Ishikawa (cell line): ENCODE measurements at regions not wholly inside any gene's neighbourhood (a gene's known extent, or its start where the extent isn't known, plus 50 kb on each side); places are given as distances from the start of the nearest gene placed in this dataset.

Experiments
- CEBPB ChIP-seq: IDR thresholded peaks from 2 replicates; pipeline ENCODE4 v1.6.1; 2012
- CREB1 ChIP-seq: IDR thresholded peaks from 2 replicates; pipeline ENCODE4 v1.6.1; 2012; ENCODE audit warnings: low read depth
- EGR1 ChIP-seq: IDR thresholded peaks from 2 replicates; pipeline ENCODE4 v1.6.1; 2012
- EP300 ChIP-seq: IDR thresholded peaks from 2 replicates; pipeline ENCODE4 v1.6.1; 2012; ENCODE audit warnings: borderline replicate concordance
- FOXM1 ChIP-seq: IDR thresholded peaks from 2 replicates; pipeline ENCODE4 v1.6.1; 2012; ENCODE audit warnings: low read depth, borderline replicate concordance
- NFIC ChIP-seq: IDR thresholded peaks from 2 replicates; pipeline ENCODE4 v1.6.1; 2012
- RAD21 ChIP-seq: IDR thresholded peaks from 2 replicates; pipeline ENCODE4 v1.6.1; 2012; ENCODE audit warnings: low read depth
- TAF1 ChIP-seq: IDR thresholded peaks from 2 replicates; pipeline ENCODE4 v1.6.1; 2012; ENCODE audit warnings: low read depth, mild to moderate bottlenecking
- TCF12 ChIP-seq: IDR thresholded peaks from 2 replicates; pipeline ENCODE4 v1.6.1; 2012; ENCODE audit warnings: low read depth
- TEAD4 ChIP-seq: IDR thresholded peaks from 2 replicates; pipeline ENCODE4 v1.6.1; 2012
- USF1 ChIP-seq: IDR thresholded peaks from 2 replicates; pipeline ENCODE4 v1.6.1; 2012
- YY1 ChIP-seq: IDR thresholded peaks from 2 replicates; pipeline ENCODE4 v1.6.1; 2012; ENCODE audit warnings: low read depth
- ZBTB7A ChIP-seq: IDR thresholded peaks from 2 replicates; pipeline ENCODE4 v1.6.1; 2012; ENCODE audit warnings: low read depth
- TF ChIP-seq, protein P1 (sequence below): IDR thresholded peaks from 2 replicates; pipeline ENCODE4 v1.6.1; 2012; ENCODE audit warnings: low read depth, mild to moderate bottlenecking
- TF ChIP-seq, protein P2 (sequence below): IDR thresholded peaks from 2 replicates; pipeline ENCODE4 v1.6.1; 2012

DNA sequence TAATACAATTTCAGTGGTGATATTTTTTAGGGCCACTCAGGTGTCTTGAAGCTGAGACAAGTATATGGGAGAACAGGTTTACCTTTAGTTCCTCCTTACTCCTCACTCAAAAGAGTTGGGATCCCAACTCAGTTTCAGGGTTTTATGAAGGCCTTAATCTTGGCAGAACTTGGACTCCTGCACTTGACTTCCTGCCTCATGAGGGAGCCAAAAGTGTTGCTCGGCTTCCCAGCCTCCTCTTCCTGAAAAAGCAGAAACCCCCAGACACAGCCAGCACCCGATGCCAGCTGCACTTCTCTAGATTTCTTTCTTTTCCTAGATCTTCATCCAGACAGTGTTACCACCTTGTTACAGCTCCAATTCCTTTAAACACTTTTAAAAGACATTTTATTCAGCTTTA, 70.8 kb upstream of the TMPRSS2 start:
- TF ChIP-seq RAD21 = no peak
- no peak for TF ChIP-seq TCF12
- no peak for TF ChIP-seq NFIC
- TF ChIP-seq YY1 = no peak
- TF ChIP-seq TEAD4 = no peak
- TF ChIP-seq, protein P1, sequence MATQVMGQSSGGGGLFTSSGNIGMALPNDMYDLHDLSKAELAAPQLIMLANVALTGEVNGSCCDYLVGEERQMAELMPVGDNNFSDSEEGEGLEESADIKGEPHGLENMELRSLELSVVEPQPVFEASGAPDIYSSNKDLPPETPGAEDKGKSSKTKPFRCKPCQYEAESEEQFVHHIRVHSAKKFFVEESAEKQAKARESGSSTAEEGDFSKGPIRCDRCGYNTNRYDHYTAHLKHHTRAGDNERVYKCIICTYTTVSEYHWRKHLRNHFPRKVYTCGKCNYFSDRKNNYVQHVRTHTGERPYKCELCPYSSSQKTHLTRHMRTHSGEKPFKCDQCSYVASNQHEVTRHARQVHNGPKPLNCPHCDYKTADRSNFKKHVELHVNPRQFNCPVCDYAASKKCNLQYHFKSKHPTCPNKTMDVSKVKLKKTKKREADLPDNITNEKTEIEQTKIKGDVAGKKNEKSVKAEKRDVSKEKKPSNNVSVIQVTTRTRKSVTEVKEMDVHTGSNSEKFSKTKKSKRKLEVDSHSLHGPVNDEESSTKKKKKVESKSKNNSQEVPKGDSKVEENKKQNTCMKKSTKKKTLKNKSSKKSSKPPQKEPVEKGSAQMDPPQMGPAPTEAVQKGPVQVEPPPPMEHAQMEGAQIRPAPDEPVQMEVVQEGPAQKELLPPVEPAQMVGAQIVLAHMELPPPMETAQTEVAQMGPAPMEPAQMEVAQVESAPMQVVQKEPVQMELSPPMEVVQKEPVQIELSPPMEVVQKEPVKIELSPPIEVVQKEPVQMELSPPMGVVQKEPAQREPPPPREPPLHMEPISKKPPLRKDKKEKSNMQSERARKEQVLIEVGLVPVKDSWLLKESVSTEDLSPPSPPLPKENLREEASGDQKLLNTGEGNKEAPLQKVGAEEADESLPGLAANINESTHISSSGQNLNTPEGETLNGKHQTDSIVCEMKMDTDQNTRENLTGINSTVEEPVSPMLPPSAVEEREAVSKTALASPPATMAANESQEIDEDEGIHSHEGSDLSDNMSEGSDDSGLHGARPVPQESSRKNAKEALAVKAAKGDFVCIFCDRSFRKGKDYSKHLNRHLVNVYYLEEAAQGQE = no peak
- TF ChIP-seq TAF1 = no peak
- TF ChIP-seq CREB1 = no peak
- TF ChIP-seq CEBPB = no peak

- TF ChIP-seq FOXM1 = no peak
- TF ChIP-seq ZBTB7A = no peak
- no peak for TF ChIP-seq EGR1
- no peak for TF ChIP-seq EP300
- TF ChIP-seq CREB1 = no peak
- TF ChIP-seq USF1 = no peak
- TF ChIP-seq YY1 = no peak
- TF ChIP-seq TEAD4 = no peak
- no peak for TF ChIP-seq NFIC
- TF ChIP-seq, protein P2, sequence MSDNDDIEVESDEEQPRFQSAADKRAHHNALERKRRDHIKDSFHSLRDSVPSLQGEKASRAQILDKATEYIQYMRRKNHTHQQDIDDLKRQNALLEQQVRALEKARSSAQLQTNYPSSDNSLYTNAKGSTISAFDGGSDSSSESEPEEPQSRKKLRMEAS = no peak
- TF ChIP-seq CEBPB = no peak
- TF ChIP-seq TAF1 = no peak
- TF ChIP-seq, protein P1 = no peak
- TF ChIP-seq RAD21 = no peak
- TF ChIP-seq TCF12 = no peak
Measured at GRCh38 chr21:41578083-41578482, 70.1 kb upstream of the TMPRSS2 start.

GRCh38 chr21:41576013-41576615, 68.2 kb upstream of the TMPRSS2 start:
- TF ChIP-seq, protein P2 = no peak
- TF ChIP-seq EP300 (no peak), ZBTB7A (no peak)
- TF ChIP-seq, protein P1 = no peak

GRCh38 chr21:41573902-41574690, 66.1 kb upstream of the TMPRSS2 start:
- TF ChIP-seq EP300 = no peak
- TF ChIP-seq, protein P2 = no peak
- TF ChIP-seq, protein P1 = no peak
- TF ChIP-seq CEBPB = no peak
- no peak for TF ChIP-seq TAF1
- no peak for TF ChIP-seq TEAD4
- no peak for TF ChIP-seq TCF12
- no peak for TF ChIP-seq RAD21
- TF ChIP-seq CREB1 = no peak
- no peak for TF ChIP-seq EGR1
- TF ChIP-seq USF1 = no peak
- no peak for TF ChIP-seq YY1
- no peak for TF ChIP-seq ZBTB7A
- no peak for TF ChIP-seq FOXM1
- TF ChIP-seq NFIC = no peak
